Spleen (tissue), 7 donors: ENCODE measurements at regions not wholly inside any gene's neighbourhood (a gene's known extent, or its start where the extent isn't known, plus 50 kb on each side); places are given as distances from the start of the nearest gene placed in this dataset.

Experiments
- CTCF ChIP-seq, 11 experiments: fragments of 200-600 bp in 7 of 11; fragments of 450-650 bp in 4 of 11; sonication (generic) in 4 of 11; IDR thresholded peaks in 8 of 11; conservative IDR thresholded peaks in 3 of 11; 1 replicate in 7 of 11; 2 replicates in 4 of 11; pipeline versions ENCODE4 v1.4.0 to v1.8.0; 2016 to 2021; ENCODE audit warnings: antibody characterized with exemption in 11 of 11, inconsistent platforms in 4 of 11, mild to moderate bottlenecking in 1 of 11
- POLR2A ChIP-seq, 3 donors: fragments of 450-650 bp; IDR thresholded peaks; one replicate each; pipeline ENCODE4 v1.5.1; 2017; ENCODE audit warnings: antibody characterized with exemption in 3 of 3, mild to moderate bottlenecking in 1 of 3
- donor health status: DM: no; HTN: no; CAD: no; lungs with moderate emphysema.
- donor health status: DM: no; HTN: no; CAD: no.
- donor health status: DM: no; HTN: no; CAD: no.

- TF ChIP-seq CTCF (IDR thresholded peaks at IDR 0.05 in 8 of 11, conservative IDR thresholded peaks at IDR 0.05 in 3 of 11) (no peak), POLR2A (IDR thresholded peaks at IDR 0.05) (no peak)
Measured at GRCh38 chr5:42927730-42928129, 112.4 kb downstream of the ANXA2R start.
